Stimulated activated CD8-positive, alpha-beta memory T cell treated with anti-CD3 and anti-CD28 coated beads, Interleukin-2, amount 100 ng/mL, for 1 hour (primary cell): ENCODE measurements at regions not wholly inside any gene's neighbourhood (a gene's known extent, or its start where the extent isn't known, plus 50 kb on each side); places are given as distances from the start of the nearest gene placed in this dataset.

Experiments
- DNase-seq, 2 donors: peaks; one replicate each; pipeline ENCODE4 v3.0.0-alpha.2; 2020; ENCODE audit warnings: low read depth in 2 of 2

- DNase-seq, result no peak
These were observed 272.0 kb upstream of the KLF6 start for GRCh38 chr10:4057021-4057420.

- no peak for DNase-seq
These were observed 269.8 kb upstream of the KLF6 start for GRCh38 chr10:4054656-4055435.

- DNase-seq, result no peak
These were observed 268.9 kb upstream of the KLF6 start for GRCh38 chr10:4053940-4054339.

GRCh38 chr10:4051641-4052151, 266.7 kb upstream of the KLF6 start:
- DNase-seq, result no peak

- DNase-seq, result no peak
These were observed 266.1 kb upstream of the KLF6 start for GRCh38 chr10:4051011-4051640.

GRCh38 chr10:4050061-4050460, 265.1 kb upstream of the KLF6 start:
- DNase-seq, result no peak

GRCh38 chr10:4049348-4049747, 264.3 kb upstream of the KLF6 start:
- DNase-seq, result no peak

GRCh38 chr10:4048236-4048864, 263.3 kb upstream of the KLF6 start:
- no peak for DNase-seq

GRCh38 chr10:4046712-4047354, 261.8 kb upstream of the KLF6 start:
- DNase-seq, result no peak

GRCh38 chr10:4046030-4046429, 261.0 kb upstream of the KLF6 start:
- DNase-seq, result no peak

- DNase-seq, result no peak
These were observed 259.1 kb upstream of the KLF6 start for GRCh38 chr10:4043897-4044665.

GRCh38 chr10:4041635-4042034, 256.6 kb upstream of the KLF6 start:
- DNase-seq, result no peak

- no peak for DNase-seq
These were observed 253.0 kb upstream of the KLF6 start for GRCh38 chr10:4038000-4038399.

GRCh38 chr10:4035599-4035945, 250.6 kb upstream of the KLF6 start:
- DNase-seq, result no peak

- no peak for DNase-seq
These were observed 250.0 kb upstream of the KLF6 start for GRCh38 chr10:4034907-4035598.

- no peak for DNase-seq
These were observed 248.4 kb upstream of the KLF6 start for GRCh38 chr10:4033341-4033896.

- DNase-seq, result no peak
These were observed 244.9 kb upstream of the KLF6 start for GRCh38 chr10:4029866-4030265.

GRCh38 chr10:4028854-4029583, 244.0 kb upstream of the KLF6 start:
- no peak for DNase-seq

GRCh38 chr10:4028027-4028471, 243.0 kb upstream of the KLF6 start:
- no peak for DNase-seq

- no peak for DNase-seq
These were observed 240.3 kb upstream of the KLF6 start for GRCh38 chr10:4025339-4025738.
